ENCODE measurements at regions not wholly inside any gene's neighbourhood (a gene's known extent, or its start where the extent isn't known, plus 50 kb on each side); places are given as distances from the start of the nearest gene placed in this dataset.

GRCh38 chr4:151561551-151562256 lies 152.7 kb downstream of the FHIP1A start:
- no peak for TF ChIP-seq CTCF (IDR thresholded peaks at IDR 0.05)
- TF ChIP-seq POLR2A (IDR thresholded peaks at IDR 0.05): no peak

Measured in body of pancreas (tissue), 4 donors.